Panc1 (cell line): ENCODE measurements at regions not wholly inside any gene's neighbourhood (a gene's known extent, or its start where the extent isn't known, plus 50 kb on each side); places are given as distances from the start of the nearest gene placed in this dataset.

Experiments used
- ATAC-seq: fragments of 200-7000 bp; cut with Tn5 transposase; 2 replicates; pipeline ENCODE4 v1.9.1; 2020; ENCODE audit warnings: mild to moderate bottlenecking, moderate library complexity
- BruUV-seq: library from RNA; stranded (reverse); fragments of 400-500 nt; replicated peaks from 2 replicates; lab custom pipeline; 2021; lab: Mats Ljungman, UMichigan
- CTCF ChIA-PET: fragments of 300-600 bp; sonication (Branson Sonifier 250); formaldehyde crosslinking; loops from one replicate; lab custom pipeline; 2022; ENCODE audit warnings: antibody characterized with exemption; lab: Charles Lee
- POLR2A ChIA-PET: fragments of 300-600 bp; sonication (Branson Sonifier 250); formaldehyde crosslinking; loops from one replicate; lab custom pipeline; 2022; ENCODE audit warnings: antibody characterized with exemption; lab: Charles Lee
- DNase-seq: peaks from one replicate; pipeline ENCODE4 v3.0.0-alpha.2; 2010; ENCODE audit warnings: low read depth, low spot score
- H3K27ac ChIP-seq: 2 replicates; pipeline ENCODE4 v1.5.1; 2011; ENCODE audit warnings: mild to moderate bottlenecking, low read length, inconsistent platforms
- H3K27me3 ChIP-seq: fragments of 200-500 bp; sonication (Bioruptor generic); 2 replicates; pipeline ENCODE4 v1.6.0; 2014; ENCODE audit warnings: low read length, inconsistent platforms; ENCODE audit not compliant: control insufficient read depth, insufficient read depth
- H3K36me3 ChIP-seq: fragments of 200-500 bp; sonication (Bioruptor generic); 2 replicates; pipeline ENCODE4 v1.5.1; 2014; ENCODE audit warnings: inconsistent platforms, mild to moderate bottlenecking, low read length, moderate library complexity; ENCODE audit not compliant: control insufficient read depth, insufficient read depth
- H3K4me1 ChIP-seq: 2 replicates; pipeline ENCODE4 v1.5.1; 2011; ENCODE audit warnings: inconsistent platforms, mild to moderate bottlenecking, low read length, moderate library complexity; ENCODE audit not compliant: control insufficient read depth, insufficient read depth
- H3K4me3 ChIP-seq, 2 experiments: 2 replicates each; pipeline ENCODE4 v1.5.1; 2011 to 2012; ENCODE audit warnings: low read depth in 2 of 2, low read length in 2 of 2, mild to moderate bottlenecking in 2 of 2, inconsistent platforms in 1 of 2, moderate library complexity in 1 of 2
- H3K9me3 ChIP-seq: fragments of 200-500 bp; sonication (Bioruptor generic); 2 replicates; pipeline ENCODE4 v1.5.1; 2014; ENCODE audit warnings: low read depth, mild to moderate bottlenecking, inconsistent platforms, low read length, moderate library complexity; ENCODE audit not compliant: control insufficient read depth, insufficient read depth
- POLR2AphosphoS5 ChIP-seq: IDR thresholded peaks from 2 replicates; pipeline ENCODE4 v1.6.1; 2012; ENCODE audit warnings: mild to moderate bottlenecking, low read depth, low read length, moderate library complexity
- SIN3A ChIP-seq: IDR thresholded peaks from 2 replicates; pipeline ENCODE4 v1.6.1; 2012; ENCODE audit warnings: low read depth, mild to moderate bottlenecking, low read length, moderate library complexity, borderline replicate concordance; ENCODE audit not compliant: insufficient read depth
- TCF7L2 ChIP-seq: IDR thresholded peaks from 2 replicates; pipeline ENCODE4 v1.6.1; 2011; ENCODE audit warnings: mild to moderate bottlenecking, low read depth, low read length, inconsistent platforms
- in situ Hi-C: cut with HindIII; loops from 2 replicates; pipeline ENCODE4 v1.10.0; 2016; ENCODE audit warnings: low sequenced_read_pairs, low pct_unique_long_range_greater_than_20kb
- intact Hi-C: fragments of 100-400 bp; cut with micrococcal nuclease; formaldehyde crosslinking; loops from one replicate; pipeline ENCODE4 v1.10.0; 2022; ENCODE audit not compliant: unreplicated experiment
- TF ChIP-seq, protein P1 (sequence below): fragments of 450-650 bp; IDR thresholded peaks from 2 replicates; pipeline ENCODE4 v1.5.1; 2017; ENCODE audit warnings: mild to moderate bottlenecking
- TF ChIP-seq, protein P2 (sequence below), 2 experiments: IDR thresholded peaks; 2 replicates each; pipeline ENCODE4 v1.6.1; 2011 to 2012; ENCODE audit warnings: low read depth in 2 of 2, control low read depth in 1 of 2, low read length in 1 of 2, mild to moderate bottlenecking in 1 of 2, moderate library complexity in 1 of 2; ENCODE audit not compliant: insufficient read depth in 1 of 2

DNA sequence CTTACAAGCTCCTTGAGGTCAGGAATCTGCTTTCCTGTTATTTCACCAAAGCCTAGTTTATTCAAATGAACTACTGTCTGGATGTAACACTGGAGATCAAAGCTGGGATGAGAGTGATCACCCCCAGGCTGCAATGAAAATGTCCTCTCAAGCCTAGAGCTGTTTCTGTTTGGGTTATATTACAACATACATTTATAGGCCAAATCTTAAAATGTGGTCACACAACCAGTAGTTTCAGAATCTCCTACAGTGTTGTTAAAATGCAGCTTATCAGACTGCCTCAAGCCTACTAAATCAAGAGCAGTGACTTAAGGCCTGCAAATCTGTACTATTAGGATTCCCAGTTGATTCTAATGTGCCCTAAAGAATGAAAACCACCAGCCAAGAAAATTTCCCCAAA lies 207.5 kb downstream of the PAPSS1 start:
- no TSS peak for BruUV-seq
- no peak for DNase-seq
- no peak for ATAC-seq
- intact Hi-C loops = no loop called here
- Histone ChIP-seq H3K4me3 (no peak overlapping the region), H3K36me3 (no peaks in the 10 kb centered on the region), H3K4me1 (no peaks in the 10 kb centered on the region), H3K27ac (no peak overlapping the region), H3K9me3 (no peaks in the 10 kb centered on the region), H3K27me3 (no peaks in the 10 kb centered on the region)
- POLR2A ChIA-PET = no interaction called here
- CTCF ChIA-PET = no interaction called here
- in situ Hi-C loops = no loop called here
- TF ChIP-seq TCF7L2 (no peak), POLR2AphosphoS5 (no peak), SIN3A (no peak)
- TF ChIP-seq, protein P1, sequence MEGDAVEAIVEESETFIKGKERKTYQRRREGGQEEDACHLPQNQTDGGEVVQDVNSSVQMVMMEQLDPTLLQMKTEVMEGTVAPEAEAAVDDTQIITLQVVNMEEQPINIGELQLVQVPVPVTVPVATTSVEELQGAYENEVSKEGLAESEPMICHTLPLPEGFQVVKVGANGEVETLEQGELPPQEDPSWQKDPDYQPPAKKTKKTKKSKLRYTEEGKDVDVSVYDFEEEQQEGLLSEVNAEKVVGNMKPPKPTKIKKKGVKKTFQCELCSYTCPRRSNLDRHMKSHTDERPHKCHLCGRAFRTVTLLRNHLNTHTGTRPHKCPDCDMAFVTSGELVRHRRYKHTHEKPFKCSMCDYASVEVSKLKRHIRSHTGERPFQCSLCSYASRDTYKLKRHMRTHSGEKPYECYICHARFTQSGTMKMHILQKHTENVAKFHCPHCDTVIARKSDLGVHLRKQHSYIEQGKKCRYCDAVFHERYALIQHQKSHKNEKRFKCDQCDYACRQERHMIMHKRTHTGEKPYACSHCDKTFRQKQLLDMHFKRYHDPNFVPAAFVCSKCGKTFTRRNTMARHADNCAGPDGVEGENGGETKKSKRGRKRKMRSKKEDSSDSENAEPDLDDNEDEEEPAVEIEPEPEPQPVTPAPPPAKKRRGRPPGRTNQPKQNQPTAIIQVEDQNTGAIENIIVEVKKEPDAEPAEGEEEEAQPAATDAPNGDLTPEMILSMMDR = no peak
- TF ChIP-seq, protein P2, sequence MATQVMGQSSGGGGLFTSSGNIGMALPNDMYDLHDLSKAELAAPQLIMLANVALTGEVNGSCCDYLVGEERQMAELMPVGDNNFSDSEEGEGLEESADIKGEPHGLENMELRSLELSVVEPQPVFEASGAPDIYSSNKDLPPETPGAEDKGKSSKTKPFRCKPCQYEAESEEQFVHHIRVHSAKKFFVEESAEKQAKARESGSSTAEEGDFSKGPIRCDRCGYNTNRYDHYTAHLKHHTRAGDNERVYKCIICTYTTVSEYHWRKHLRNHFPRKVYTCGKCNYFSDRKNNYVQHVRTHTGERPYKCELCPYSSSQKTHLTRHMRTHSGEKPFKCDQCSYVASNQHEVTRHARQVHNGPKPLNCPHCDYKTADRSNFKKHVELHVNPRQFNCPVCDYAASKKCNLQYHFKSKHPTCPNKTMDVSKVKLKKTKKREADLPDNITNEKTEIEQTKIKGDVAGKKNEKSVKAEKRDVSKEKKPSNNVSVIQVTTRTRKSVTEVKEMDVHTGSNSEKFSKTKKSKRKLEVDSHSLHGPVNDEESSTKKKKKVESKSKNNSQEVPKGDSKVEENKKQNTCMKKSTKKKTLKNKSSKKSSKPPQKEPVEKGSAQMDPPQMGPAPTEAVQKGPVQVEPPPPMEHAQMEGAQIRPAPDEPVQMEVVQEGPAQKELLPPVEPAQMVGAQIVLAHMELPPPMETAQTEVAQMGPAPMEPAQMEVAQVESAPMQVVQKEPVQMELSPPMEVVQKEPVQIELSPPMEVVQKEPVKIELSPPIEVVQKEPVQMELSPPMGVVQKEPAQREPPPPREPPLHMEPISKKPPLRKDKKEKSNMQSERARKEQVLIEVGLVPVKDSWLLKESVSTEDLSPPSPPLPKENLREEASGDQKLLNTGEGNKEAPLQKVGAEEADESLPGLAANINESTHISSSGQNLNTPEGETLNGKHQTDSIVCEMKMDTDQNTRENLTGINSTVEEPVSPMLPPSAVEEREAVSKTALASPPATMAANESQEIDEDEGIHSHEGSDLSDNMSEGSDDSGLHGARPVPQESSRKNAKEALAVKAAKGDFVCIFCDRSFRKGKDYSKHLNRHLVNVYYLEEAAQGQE (IDR thresholded peaks at IDR 0.05; ENCODE audit: insufficient read depth in 1 of 2, low read depth in 2 of 2, low read length in 1 of 2) = no peak

- BruUV-seq = no TSS peak
- ChIA-PET POLR2A (no interaction called here), CTCF (no interaction called here)
- H3K9me3 ChIP-seq = no peaks in the 10 kb centered on the region
- no peaks in the 10 kb centered on the region for H3K36me3 ChIP-seq
- in situ Hi-C loops (no loop called here), intact Hi-C loops (no loop called here)
- no peak overlapping the region for H3K4me3 ChIP-seq
- H3K27ac ChIP-seq = no peak overlapping the region
- no peak for ATAC-seq
- no peaks in the 10 kb centered on the region for H3K4me1 ChIP-seq
- no peak for DNase-seq
- TF ChIP-seq TCF7L2 (no peak), SIN3A (no peak), POLR2AphosphoS5 (no peak)
- TF ChIP-seq, protein P1 = no peak
- TF ChIP-seq, protein P2 (IDR thresholded peaks at IDR 0.05; ENCODE audit: insufficient read depth in 1 of 2, low read depth in 2 of 2, low read length in 1 of 2) = no peak
- H3K27me3 ChIP-seq = no peaks in the 10 kb centered on the region
Measured at GRCh38 chr4:107509615-107510014, 210.4 kb downstream of the PAPSS1 start.
